ENCODE measurements at regions not wholly inside any gene's neighbourhood (a gene's known extent, or its start where the extent isn't known, plus 50 kb on each side); places are given as distances from the start of the nearest gene placed in this dataset.

DNA sequence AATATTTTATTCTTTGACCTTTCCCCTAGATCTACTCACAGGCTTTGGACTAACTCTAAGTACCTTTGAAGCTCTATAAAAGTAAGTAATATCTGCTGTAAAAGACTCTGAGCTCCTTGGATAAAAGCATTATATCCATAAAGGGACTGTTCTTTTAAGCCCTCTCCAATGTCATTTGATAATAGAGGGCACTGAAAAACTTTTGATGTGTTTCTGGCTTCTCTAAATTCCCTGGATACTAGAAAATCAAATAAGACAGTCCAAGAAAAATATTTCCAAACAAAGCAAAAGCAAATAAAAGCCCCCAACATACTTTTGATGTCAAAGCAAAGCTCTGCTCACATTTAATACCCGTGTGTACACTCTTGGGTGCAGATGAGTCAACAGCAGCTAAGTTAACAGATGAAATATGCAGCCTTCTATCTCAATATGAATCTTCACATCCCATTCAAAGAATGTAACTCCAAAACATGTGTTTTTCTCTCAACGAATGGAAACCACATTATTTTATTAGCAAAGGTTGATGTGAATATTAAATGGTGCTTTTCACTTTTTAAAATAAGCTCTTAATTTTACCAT is 230.3 kb downstream of the CENPF start:
- TF ChIP-seq ZBTB40 (IDR thresholded peaks at IDR 0.05): no peak
- no peak for TF ChIP-seq ZBTB40 (CRISPR knock-in tag; IDR thresholded peaks at IDR 0.05)
- no peak for TF ChIP-seq RFX5 (IDR thresholded peaks at IDR 0.05; ENCODE audit: low read depth, low read length)
- TF ChIP-seq, protein P1, sequence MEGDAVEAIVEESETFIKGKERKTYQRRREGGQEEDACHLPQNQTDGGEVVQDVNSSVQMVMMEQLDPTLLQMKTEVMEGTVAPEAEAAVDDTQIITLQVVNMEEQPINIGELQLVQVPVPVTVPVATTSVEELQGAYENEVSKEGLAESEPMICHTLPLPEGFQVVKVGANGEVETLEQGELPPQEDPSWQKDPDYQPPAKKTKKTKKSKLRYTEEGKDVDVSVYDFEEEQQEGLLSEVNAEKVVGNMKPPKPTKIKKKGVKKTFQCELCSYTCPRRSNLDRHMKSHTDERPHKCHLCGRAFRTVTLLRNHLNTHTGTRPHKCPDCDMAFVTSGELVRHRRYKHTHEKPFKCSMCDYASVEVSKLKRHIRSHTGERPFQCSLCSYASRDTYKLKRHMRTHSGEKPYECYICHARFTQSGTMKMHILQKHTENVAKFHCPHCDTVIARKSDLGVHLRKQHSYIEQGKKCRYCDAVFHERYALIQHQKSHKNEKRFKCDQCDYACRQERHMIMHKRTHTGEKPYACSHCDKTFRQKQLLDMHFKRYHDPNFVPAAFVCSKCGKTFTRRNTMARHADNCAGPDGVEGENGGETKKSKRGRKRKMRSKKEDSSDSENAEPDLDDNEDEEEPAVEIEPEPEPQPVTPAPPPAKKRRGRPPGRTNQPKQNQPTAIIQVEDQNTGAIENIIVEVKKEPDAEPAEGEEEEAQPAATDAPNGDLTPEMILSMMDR (CRISPR knock-in tag; IDR thresholded peaks at IDR 0.05): no peak
- TF ChIP-seq, protein P2, sequence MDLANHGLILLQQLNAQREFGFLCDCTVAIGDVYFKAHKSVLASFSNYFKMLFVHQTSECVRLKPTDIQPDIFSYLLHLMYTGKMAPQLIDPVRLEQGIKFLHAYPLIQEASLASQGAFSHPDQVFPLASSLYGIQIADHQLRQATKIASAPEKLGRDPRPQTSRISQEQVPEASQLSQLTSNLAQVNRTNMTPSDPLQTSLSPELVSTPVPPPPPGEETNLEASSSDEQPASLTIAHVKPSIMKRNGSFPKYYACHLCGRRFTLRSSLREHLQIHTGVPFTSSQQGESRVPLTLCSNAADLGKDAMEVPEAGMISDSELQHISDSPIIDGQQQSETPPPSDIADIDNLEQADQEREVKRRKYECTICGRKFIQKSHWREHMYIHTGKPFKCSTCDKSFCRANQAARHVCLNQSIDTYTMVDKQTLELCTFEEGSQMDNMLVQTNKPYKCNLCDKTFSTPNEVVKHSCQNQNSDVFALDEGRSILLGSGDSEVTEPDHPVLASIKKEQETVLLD (CRISPR knock-in tag; IDR thresholded peaks at IDR 0.05; ENCODE audit: low read depth): no peak
- TF ChIP-seq HOXA7 (CRISPR knock-in tag; IDR thresholded peaks at IDR 0.05): no peak
- no peak for TF ChIP-seq NFKBIZ (CRISPR knock-in tag; IDR thresholded peaks at IDR 0.05)
- TF ChIP-seq SMC3 (IDR thresholded peaks at IDR 0.05; ENCODE audit: low read length): no peak

Data from HepG2 (cell line).